GM18909 (cell line): ENCODE measurements at regions not wholly inside any gene's neighbourhood (a gene's known extent, or its start where the extent isn't known, plus 50 kb on each side); places are given as distances from the start of the nearest gene placed in this dataset.

Experiments
- ATAC-seq: cut with Tn5 transposase; IDR thresholded peaks from one replicate; pipeline ENCODE4 v1.9.1; 2021; ENCODE audit warnings: mild to moderate bottlenecking; ENCODE audit not compliant: unreplicated experiment, poor library complexity

GRCh38 chr16:6363396-6363795 lies 969.2 kb upstream of the RBFOX1 start:
- no peak for ATAC-seq

DNA sequence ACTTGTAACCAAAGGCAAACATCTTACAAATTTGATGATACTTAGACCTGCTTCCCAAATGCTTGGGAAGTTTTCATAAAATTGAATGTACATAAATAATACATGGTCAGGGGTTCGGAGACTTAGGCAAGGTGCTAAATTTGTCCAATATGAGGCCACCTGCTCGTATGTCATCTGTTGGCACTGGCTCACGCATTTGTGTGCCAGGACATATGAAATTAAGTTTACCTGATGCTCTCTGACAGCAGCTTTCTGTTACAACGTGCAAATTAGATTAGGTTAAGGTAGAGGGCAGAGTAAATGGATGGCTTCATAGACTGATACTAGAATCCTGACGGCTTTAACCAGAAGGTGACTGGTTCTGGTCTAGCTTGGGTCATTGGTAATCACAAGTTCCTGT lies 970.3 kb upstream of the RBFOX1 start:
- no peak for ATAC-seq

DNA sequence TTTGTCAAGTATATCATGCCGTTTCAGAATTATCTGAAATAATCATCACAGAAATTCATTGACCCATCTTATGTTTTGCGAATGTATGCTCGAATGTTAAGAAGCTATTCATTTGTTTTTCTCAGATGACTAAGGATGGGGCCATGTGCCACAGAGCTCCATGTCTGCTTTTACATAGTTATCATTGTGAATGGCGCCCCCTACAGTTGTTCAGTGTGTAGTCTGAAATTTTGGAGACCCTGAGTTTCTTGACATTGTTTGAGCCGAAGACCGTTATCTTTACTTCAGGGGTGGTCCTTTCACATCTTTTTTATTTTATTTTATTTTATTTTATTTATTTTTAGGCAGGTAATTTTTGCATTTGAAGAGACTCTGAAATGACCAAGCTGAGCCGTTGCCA lies 972.0 kb upstream of the RBFOX1 start:
- ATAC-seq, result no peak

DNA sequence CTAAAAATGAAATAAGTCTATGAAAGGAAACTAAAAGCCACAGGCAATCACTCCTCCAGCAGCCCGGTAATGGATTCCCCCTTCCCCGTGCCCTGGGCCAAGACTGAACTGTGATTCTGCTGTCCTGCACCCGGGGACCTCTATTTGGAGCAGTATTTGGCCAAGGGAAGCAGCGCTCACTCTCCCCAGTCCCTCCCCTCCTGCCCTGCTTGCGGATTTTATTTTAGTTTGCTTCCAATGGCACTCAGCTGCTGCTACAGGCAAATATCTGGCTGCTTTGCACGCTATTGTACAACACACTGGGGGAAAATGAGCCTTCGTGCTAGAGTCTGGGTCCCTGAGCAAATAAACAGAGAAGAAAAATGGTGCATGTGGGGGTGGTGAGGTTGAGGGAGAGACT lies 975.7 kb upstream of the RBFOX1 start:
- ATAC-seq, result no peak

GRCh38 chr16:6349725-6350124 lies 982.9 kb upstream of the RBFOX1 start:
- no peak for ATAC-seq

DNA sequence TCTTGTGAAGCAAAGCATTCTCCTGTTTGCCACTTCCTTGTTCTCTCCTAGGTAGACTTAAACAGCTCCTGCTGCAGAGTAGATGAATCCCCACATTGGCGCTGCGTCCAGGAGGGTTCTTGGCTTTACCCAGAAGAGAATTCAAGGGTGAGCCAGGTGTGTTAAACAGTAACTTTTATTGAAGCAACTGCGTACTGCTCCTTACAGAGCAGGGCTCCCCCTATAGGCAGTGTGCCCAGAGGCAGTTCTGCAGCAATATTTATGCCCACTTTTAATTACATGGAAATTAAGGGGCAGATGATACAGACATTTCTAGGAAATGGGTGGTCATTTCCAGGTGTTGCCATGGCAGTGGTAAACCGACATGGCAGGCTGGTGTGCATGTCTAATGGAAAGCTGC lies 987.6 kb upstream of the RBFOX1 start:
- ATAC-seq, result no peak

GRCh38 chr16:6343157-6343556 lies 989.5 kb upstream of the RBFOX1 start:
- ATAC-seq, result no peak

- no peak for ATAC-seq
These were observed 990.7 kb upstream of the RBFOX1 start for GRCh38 chr16:6341981-6342380.

GRCh38 chr16:6335072-6335471 lies 997.6 kb upstream of the RBFOX1 start:
- ATAC-seq, result no peak

GRCh38 chr16:6331770-6332169 lies 1000.9 kb upstream of the RBFOX1 start:
- no peak for ATAC-seq

GRCh38 chr16:6317934-6318333 lies 1014.7 kb upstream of the RBFOX1 start:
- no peak for ATAC-seq

- ATAC-seq, result no peak
These were observed 1023.4 kb upstream of the RBFOX1 start for GRCh38 chr16:6309271-6309670.

DNA sequence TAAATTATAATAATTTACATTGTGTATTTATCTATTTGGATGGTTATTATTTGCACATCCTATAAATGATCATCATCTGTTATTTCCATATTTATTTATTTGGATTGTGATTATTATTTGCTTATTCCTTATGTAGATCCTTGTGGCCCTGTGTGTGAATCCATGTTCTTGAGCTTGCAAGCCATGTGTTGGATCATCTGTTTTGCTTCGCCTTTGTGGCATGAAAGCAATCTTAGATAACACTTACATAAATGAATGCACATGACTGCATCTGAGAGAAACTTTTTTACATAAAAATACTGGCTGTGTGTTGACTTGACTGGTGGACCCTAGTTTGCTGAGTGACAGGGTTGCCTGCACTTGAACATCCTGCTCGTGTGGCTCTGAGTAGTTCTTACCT lies 1024.5 kb upstream of the RBFOX1 start:
- no peak for ATAC-seq

GRCh38 chr16:6300523-6300922 lies 1032.1 kb upstream of the RBFOX1 start:
- no peak for ATAC-seq

DNA sequence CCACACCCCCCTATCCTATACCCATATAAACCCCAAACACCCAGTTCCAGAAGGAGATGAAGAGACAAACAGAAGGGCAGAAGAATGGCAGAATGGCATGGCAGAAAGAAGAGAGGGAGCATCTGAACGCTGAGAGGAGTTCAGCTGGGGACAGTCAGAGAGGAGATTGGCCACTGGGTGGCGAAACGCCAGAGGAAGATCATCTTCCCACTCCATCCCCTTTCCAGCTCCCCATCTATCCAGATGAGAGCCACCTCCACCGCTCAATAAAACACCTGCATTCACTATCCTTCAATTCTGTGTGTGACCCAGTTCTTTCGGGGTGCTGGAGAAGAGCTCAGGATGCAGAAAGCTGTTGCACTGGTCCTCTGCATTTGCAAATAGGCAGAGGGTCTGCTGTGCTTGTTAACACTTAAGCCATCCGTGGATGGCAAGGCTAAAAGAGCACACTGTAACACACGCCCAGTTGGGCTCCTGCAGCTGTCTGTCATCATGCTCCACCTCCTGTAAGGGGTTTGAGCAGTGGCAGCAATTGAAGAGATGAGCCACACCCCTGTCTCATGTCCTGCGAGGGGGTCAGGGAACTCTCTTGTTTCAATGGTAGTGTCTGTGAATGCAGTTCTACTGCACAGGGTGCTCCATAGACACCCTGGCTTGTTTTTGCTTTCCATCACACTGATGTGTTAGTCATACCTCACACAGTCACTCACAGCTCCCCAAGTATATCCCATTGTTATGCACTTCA lies 1034.8 kb upstream of the RBFOX1 start:
- no peak for ATAC-seq

GRCh38 chr16:6286176-6286575 lies 1046.5 kb upstream of the RBFOX1 start:
- no peak for ATAC-seq

DNA sequence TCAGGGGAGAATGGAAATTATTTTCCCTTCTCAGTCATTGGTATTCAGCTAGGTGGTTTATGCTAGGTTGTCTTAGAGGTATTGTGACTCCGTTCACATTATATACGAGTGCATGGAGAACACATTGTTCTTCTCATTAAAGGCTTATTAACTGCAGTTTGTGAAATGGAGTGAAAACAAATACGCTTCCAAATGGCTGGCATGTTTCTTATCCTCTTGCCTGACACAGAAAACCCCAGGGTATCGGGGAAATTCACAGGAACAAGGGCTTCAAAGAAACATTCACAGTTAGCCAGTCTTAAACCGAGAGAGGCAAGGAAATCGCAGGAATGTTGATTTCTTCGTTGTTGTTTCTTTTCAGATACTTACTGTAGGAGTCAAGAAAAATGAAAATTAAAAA lies 1047.9 kb upstream of the RBFOX1 start:
- ATAC-seq, result no peak

GRCh38 chr16:6281994-6282393 lies 1050.7 kb upstream of the RBFOX1 start:
- ATAC-seq, result no peak

DNA sequence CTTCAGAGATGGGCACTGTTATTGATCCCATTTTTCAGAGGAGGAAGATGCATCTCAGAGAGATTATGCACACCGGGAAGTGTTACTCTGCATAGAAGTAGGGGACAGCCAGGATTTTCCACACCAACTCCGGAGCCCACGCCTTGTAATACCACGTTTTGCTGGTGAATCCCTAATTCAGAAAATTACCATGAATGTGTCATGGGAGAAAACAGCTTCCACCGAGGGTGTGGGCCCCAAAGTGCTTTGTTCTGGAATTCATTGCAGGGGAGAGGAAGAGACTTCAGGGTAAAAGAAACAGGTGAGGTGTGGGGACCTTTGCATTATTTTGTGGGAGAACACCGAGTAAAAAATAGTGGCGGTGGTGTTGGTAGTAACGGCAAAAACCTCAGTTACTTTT lies 1051.4 kb upstream of the RBFOX1 start:
- ATAC-seq, result no peak

- ATAC-seq, result no peak
These were observed 1052.6 kb upstream of the RBFOX1 start for GRCh38 chr16:6280055-6280454.

GRCh38 chr16:6279286-6279685 lies 1053.4 kb upstream of the RBFOX1 start:
- no peak for ATAC-seq

DNA sequence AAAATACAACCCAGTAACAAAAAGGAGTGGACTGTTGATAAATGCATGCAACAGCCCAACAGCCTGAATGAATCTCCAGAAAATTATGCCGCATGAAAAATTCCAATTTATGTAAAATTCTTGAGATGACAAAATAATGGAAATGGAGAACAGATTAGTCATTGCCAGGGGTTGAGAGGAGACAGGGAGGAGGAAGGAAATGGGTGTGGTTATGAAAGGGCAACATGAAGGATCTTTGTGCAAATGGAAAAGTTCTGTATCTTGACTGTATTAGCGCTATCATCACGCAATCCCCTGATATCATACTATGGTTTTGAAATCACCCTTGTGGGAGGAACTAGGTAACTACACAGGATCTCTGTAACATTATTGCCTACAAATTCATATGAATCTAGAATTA lies 1058.3 kb upstream of the RBFOX1 start:
- ATAC-seq, result no peak

GRCh38 chr16:6267682-6268081 lies 1065.0 kb upstream of the RBFOX1 start:
- ATAC-seq, result no peak
